ENCODE measurements at regions not wholly inside any gene's neighbourhood (a gene's known extent, or its start where the extent isn't known, plus 50 kb on each side); places are given as distances from the start of the nearest gene placed in this dataset.

GRCh38 chr11:80617156-80617555 is 1176.3 kb upstream of the TENM4 start:
- DNase-seq (ENCODE audit: low read depth, low spot score), result no peak

DNA sequence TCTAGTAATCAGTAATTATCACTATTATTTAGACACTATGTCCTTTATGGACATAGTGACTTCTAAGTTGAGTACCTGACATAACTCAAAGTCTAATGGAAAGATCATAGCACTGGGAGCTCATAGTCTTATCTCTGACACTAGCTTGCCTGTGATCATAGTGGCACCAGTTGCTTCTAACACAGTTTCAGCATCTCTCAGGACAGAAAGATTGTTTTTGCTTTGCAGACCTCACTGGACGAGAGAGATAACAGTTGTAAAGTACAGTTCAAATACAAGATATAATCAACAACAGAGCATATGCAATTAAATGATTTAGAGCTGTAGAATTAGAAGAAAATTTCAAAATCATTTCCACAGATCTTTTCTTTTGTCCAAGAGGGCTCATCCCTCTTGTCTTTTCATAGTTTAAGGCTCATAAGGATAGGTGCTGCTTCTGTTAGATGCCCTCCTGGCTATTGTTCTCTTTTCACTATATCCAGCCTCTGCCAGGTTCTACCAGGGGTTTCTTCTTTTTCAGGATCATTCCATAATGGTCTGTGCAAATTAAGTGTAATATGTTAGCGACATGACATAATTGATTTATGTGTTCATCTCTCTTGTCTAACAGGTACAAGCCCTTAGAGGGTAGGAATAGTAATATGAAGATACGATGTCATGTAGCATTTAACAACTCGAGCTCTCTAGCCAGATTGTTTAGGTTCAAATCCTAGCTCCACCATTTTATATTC is 1175.4 kb upstream of the TENM4 start:
- DNase-seq (ENCODE audit: low read depth, low spot score), result no peak

GRCh38 chr11:80613655-80614054 is 1172.8 kb upstream of the TENM4 start:
- no peak for DNase-seq (ENCODE audit: low read depth, low spot score)

DNA sequence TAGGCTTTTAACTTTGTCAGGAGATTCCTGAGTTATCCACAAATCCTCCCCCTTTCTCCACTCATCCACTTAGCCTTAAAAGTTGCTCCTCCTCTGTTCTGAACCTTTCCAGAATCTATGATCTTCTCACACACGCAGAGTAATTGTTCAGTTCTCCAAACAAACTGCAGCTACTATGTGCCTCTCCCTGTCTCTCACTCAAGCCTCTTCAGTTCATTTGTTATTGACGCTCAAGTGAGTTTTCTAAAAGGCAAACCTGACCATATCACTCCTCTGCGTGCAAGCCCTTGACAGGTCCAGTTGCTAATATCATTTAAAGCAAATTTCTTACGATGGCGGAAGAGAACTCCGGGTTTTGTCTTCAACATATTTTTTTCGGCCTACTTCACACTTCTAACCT is 1169.7 kb upstream of the TENM4 start:
- no peak for DNase-seq (ENCODE audit: low read depth, low spot score)

GRCh38 chr11:80603472-80603871 is 1162.6 kb upstream of the TENM4 start:
- no peak for DNase-seq (ENCODE audit: low read depth, low spot score)

- no peak for DNase-seq (ENCODE audit: low read depth, low spot score)
Observed at GRCh38 chr11:80598905-80599304, 1158.1 kb upstream of the TENM4 start.

GRCh38 chr11:80596291-80596810 is 1155.5 kb upstream of the TENM4 start:
- DNase-seq (ENCODE audit: low read depth, low spot score), result no peak

- DNase-seq (ENCODE audit: low read depth, low spot score), result no peak
Observed at GRCh38 chr11:80595011-80595410, 1154.2 kb upstream of the TENM4 start.

- DNase-seq (ENCODE audit: low read depth, low spot score), result no peak
Observed at GRCh38 chr11:80593648-80594374, 1153.0 kb upstream of the TENM4 start.

DNA sequence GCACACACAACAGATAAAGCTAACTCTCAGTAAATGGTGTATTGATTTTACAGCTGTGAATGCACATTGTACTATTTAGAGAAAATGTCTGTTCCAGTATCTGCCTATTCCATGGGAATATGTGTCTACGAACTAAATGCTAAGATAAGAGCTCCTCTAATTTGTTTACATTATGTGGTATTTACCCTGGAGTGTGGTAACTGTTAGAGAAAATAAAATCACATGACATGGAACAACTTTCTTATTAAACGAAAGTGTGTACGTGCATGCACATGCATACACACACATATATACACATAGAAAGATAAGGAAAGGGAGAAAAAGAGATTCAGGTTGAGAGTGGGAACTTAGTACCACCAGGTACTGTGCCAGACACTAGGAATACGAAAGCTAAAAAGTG is 1151.7 kb upstream of the TENM4 start:
- no peak for DNase-seq (ENCODE audit: low read depth, low spot score)

DNA sequence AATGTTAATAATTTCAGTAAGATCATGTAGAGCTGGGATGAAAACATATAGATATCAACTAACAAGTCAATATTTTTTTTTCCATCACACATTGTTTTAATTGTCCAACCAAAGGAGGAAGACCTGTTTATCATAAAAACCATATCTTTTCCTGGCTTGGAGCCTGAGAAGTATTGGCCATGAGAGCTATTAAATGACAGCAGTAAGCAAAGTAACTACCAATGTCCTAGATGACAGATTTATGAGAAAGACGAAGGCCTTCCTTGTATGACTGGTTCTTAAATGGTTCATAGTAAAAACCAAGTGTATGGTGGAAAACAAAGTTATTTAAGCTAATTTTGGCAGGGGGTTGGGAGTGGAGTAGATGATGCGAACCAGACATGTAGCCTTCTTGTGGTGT is 1147.1 kb upstream of the TENM4 start:
- DNase-seq (ENCODE audit: low read depth, low spot score), result no peak

DNA sequence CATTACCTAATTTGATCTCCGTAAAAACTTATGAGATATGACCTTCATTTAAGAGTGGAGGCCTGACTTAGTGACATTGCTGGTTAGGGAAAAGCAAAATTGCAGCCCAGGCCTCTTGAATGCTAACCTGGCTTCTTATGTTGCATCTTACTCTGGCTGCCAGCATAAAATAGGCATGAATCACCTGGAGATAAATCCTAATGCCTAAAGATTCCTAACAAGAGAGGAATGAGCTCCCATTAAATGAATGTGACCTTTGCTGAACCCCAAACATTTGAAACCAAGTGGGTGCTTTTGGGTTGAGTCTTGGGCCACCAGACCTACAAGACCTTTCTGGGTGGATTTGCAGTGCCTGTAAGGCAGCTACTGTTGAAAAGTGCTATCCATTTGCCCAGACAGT is 1145.6 kb upstream of the TENM4 start:
- no peak for DNase-seq (ENCODE audit: low read depth, low spot score)

- no peak for DNase-seq (ENCODE audit: low read depth, low spot score)
Observed at GRCh38 chr11:80584661-80585060, 1143.8 kb upstream of the TENM4 start.

- no peak for DNase-seq (ENCODE audit: low read depth, low spot score)
Observed at GRCh38 chr11:80569832-80570231, 1129.0 kb upstream of the TENM4 start.

- DNase-seq (ENCODE audit: low read depth, low spot score), result no peak
Observed at GRCh38 chr11:80565231-80565630, 1124.4 kb upstream of the TENM4 start.

DNA sequence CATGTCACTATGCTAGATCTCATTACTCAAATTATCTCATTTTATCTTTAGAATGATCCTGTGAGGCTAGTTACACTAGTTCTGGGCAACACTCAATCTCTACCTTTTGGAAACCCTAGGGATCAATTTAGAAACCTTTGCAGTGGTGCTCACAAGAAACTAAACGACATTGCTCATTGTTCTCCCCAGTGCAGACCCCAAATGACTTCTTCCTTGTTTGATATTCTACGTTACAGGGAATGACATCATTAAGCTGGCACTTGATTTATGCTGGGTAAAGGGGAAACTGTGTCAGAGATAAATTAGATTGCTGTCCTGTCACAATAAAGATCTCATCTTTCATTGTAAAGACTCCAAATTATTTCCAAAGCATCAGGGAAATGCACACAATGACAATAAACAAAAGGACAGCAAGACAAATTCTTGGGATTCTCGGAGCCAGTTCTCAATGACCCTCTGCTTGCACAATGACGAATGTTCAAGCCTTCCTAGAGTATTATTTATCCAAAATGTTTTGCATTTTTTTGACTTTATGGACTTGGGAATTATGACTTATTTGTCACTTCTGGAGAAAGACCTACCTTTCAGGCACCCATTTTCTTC is 1121.8 kb upstream of the TENM4 start:
- no peak for DNase-seq (ENCODE audit: low read depth, low spot score)

- DNase-seq (ENCODE audit: low read depth, low spot score), result no peak
Observed at GRCh38 chr11:80559942-80560341, 1119.1 kb upstream of the TENM4 start.

DNA sequence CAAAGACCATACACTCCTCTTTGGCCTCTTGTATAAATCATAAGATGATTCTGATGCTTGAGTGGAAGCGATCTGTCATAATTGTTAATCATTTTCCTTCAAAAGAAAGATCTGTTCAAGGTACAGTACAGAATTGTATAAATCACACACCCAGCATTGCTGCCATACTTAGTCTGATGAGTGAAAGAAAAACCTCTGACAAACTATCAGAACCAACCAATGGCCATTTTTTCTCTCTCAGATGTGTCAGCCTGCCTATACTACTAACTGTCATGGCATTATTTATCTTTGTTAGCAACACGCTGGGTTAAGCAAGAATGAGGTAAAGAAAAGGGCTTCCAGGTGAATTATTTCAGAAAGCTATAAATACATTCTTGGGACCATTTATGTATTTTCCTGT is 1112.7 kb upstream of the TENM4 start:
- DNase-seq (ENCODE audit: low read depth, low spot score), result no peak

DNA sequence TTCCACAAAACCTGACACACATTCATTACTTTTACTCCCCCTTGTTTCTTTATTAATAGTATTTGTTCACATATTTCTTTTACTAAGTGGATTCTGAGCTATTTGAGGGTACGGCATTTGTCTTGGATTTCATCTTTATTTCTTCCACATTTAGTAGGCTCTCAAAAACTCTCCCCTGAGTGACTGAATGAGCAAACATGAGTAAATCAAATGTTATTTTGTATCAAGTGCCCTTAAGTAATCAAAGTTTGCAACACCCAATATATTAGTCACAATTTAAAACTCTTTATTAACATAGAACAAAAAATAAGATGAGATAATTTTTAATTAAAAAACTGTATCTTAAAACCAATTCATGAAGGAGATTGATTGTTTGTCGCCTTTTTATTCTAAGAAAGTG is 1101.9 kb upstream of the TENM4 start:
- DNase-seq (ENCODE audit: low read depth, low spot score), result no peak

- no peak for DNase-seq (ENCODE audit: low read depth, low spot score)
Observed at GRCh38 chr11:80538040-80538439, 1097.2 kb upstream of the TENM4 start.

DNA sequence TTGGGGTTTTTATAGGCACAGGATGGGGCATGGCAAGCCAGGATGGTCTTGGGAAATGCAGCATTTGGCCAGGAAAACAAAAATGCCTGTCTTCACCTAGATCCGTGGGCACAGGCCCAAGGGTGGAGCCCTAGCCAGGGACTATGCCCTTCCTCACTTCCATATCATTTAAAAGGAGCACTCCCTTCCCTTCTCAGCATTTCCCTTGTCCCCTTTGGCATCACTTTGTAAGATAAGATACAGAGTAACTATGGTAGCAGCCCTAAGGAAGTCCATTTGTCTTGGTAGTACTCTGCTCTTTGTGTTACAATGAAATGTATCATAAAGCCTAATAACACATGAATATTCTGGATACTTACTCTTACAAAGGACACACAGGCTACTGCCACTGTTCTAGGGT is 1092.6 kb upstream of the TENM4 start:
- DNase-seq (ENCODE audit: low read depth, low spot score), result no peak

GRCh38 chr11:80532633-80533232 is 1091.9 kb upstream of the TENM4 start:
- DNase-seq (ENCODE audit: low read depth, low spot score), result no peak
